ENCODE measurements at regions not wholly inside any gene's neighbourhood (a gene's known extent, or its start where the extent isn't known, plus 50 kb on each side); places are given as distances from the start of the nearest gene placed in this dataset.

- no peak for TF ChIP-seq CTCF (IDR thresholded peaks at IDR 0.05)
- Histone ChIP-seq H3K36me3 (no peaks in the 10 kb centered on the region), H3K27ac (no peak overlapping the region), H3K4me1 (peaks cover 0 to 5% (median 0%) of the 10 kb centered on the region in 4 donors), H3K4me3 (no peak overlapping the region), H3K27me3 (no peaks in the 10 kb centered on the region), H3K9me3 (no peaks in the 10 kb centered on the region)
- intact Hi-C loops (cut with DNase I; ENCODE audit: low total_unique reads): no loop called here
- no peak for DNase-seq
Observed at GRCh38 chr20:16846006-16846405, 97.8 kb downstream of the OTOR start.

GRCh38 chr20:16848061-16848460, 99.9 kb downstream of the OTOR start:
- no peak overlapping the region for H3K27ac ChIP-seq
- H3K4me1 ChIP-seq: peaks cover 0 to 5% (median 0%) of the 10 kb centered on the region in 4 donors
- DNase-seq: no peak
- no peak for TF ChIP-seq CTCF (IDR thresholded peaks at IDR 0.05)
- no peaks in the 10 kb centered on the region for H3K27me3 ChIP-seq
- H3K4me3 ChIP-seq: no peak overlapping the region
- H3K9me3 ChIP-seq: no peaks in the 10 kb centered on the region
- no peaks in the 10 kb centered on the region for H3K36me3 ChIP-seq
- intact Hi-C loops (cut with DNase I; ENCODE audit: low total_unique reads): no loop called here

- Histone ChIP-seq H3K27me3 (no peaks in the 10 kb centered on the region), H3K36me3 (no peaks in the 10 kb centered on the region), H3K4me3 (no peak overlapping the region), H3K9me3 (no peaks in the 10 kb centered on the region), H3K4me1 (peaks cover 0 to 5% (median 0%) of the 10 kb centered on the region in 4 donors), H3K27ac (no peak overlapping the region)
- no peak for TF ChIP-seq CTCF (IDR thresholded peaks at IDR 0.05)
- no peak for DNase-seq
- intact Hi-C loops (cut with DNase I; ENCODE audit: low total_unique reads): no loop called here
Observed at GRCh38 chr20:16848526-16848925, 100.4 kb downstream of the OTOR start.

GRCh38 chr20:16860914-16861313, 112.8 kb downstream of the OTOR start:
- H3K27me3 ChIP-seq: no peaks in the 10 kb centered on the region
- no peaks in the 10 kb centered on the region for H3K36me3 ChIP-seq
- no peak overlapping the region for H3K27ac ChIP-seq
- no peak for TF ChIP-seq CTCF (IDR thresholded peaks at IDR 0.05)
- no peak for DNase-seq
- H3K9me3 ChIP-seq: no peaks in the 10 kb centered on the region
- H3K4me1 ChIP-seq: no peaks in the 10 kb centered on the region
- no peak overlapping the region for H3K4me3 ChIP-seq
- intact Hi-C loops (cut with DNase I; ENCODE audit: low total_unique reads): no loop called here

- no peaks in the 10 kb centered on the region for H3K4me1 ChIP-seq
- H3K4me3 ChIP-seq: no peak overlapping the region
- no peaks in the 10 kb centered on the region for H3K27me3 ChIP-seq
- no peaks in the 10 kb centered on the region for H3K36me3 ChIP-seq
- DNase-seq: no peak
- H3K9me3 ChIP-seq: no peaks in the 10 kb centered on the region
- intact Hi-C loops (cut with DNase I; ENCODE audit: low total_unique reads): no loop called here
- TF ChIP-seq CTCF (IDR thresholded peaks at IDR 0.05): no peak
- H3K27ac ChIP-seq: no peak overlapping the region
Observed at GRCh38 chr20:16861708-16862107, 113.5 kb downstream of the OTOR start.

- no peak for TF ChIP-seq CTCF (IDR thresholded peaks at IDR 0.05)
- intact Hi-C loops (cut with DNase I; ENCODE audit: low total_unique reads): no loop called here
- DNase-seq: no peak
Observed at GRCh38 chr20:16863303-16863702, 115.1 kb downstream of the OTOR start.

More at GRCh38 chr20:16863303-16863702, 115.1 kb downstream of the OTOR start:
- Histone ChIP-seq H3K4me3 (no peak overlapping the region), H3K36me3 (no peaks in the 10 kb centered on the region), H3K4me1 (no peaks in the 10 kb centered on the region), H3K9me3 (no peaks in the 10 kb centered on the region), H3K27ac (no peak overlapping the region), H3K27me3 (no peaks in the 10 kb centered on the region)
